A549 (cell line): ENCODE measurements at regions not wholly inside any gene's neighbourhood (a gene's known extent, or its start where the extent isn't known, plus 50 kb on each side); places are given as distances from the start of the nearest gene placed in this dataset.

Source experiments
- ATAC-seq, 2 experiments: fragments of 200-7000 bp in 1 of 2; fragments of >200 bp in 1 of 2; cut with Nextera tagmentation in 1 of 2; cut with Tn5 transposase in 1 of 2; 3 replicates each; pipeline versions ENCODE4 v1.8.0 to v1.9.1; 2018 to 2020; ENCODE audit warnings: mild to moderate bottlenecking in 1 of 2, moderate library complexity in 1 of 2
- CTCF ChIA-PET: fragments of 300-600 bp; sonication (Branson Sonifier 250); formaldehyde crosslinking; extraction: SDS; loops from one replicate; lab custom pipeline; 2021; ENCODE audit warnings: antibody characterized with exemption, inconsistent platforms; lab: Yijun Ruan, JAX
- POLR2A ChIA-PET: fragments of 350-600 bp; formaldehyde crosslinking; extraction: SDS; loops from one replicate; lab custom pipeline; 2021; ENCODE audit warnings: antibody characterized with exemption, inconsistent platforms; lab: Yijun Ruan, JAX
- DNase-seq, 2 experiments: peaks; one replicate each; pipeline versions ENCODE4 v3.0.0 to v3.0.0-alpha.2; 2011 to 2016; ENCODE audit warnings: low read depth in 1 of 2, low spot score in 1 of 2
- FAIRE-seq: peaks from 2 replicates; lab custom pipeline; 2011; peaks lifted over from hg19 to GRCh38; lab: Jason Lieb, UNC
- H3K27ac ChIP-seq, 2 experiments: fragments of >200 bp; sonication (Bioruptor Twin); formaldehyde crosslinking; 3 replicates each; pipeline ENCODE4 v1.5.1; 2016 to 2017
- H3K4me1 ChIP-seq: fragments of >200 bp; sonication (Bioruptor Twin); formaldehyde crosslinking; 3 replicates; pipeline ENCODE4 v1.6.1; 2016
- H3K4me2 ChIP-seq: fragments of >200 bp; sonication (Bioruptor Twin); formaldehyde crosslinking; 3 replicates; pipeline ENCODE4 v1.6.1; 2016
- H3K4me3 ChIP-seq: fragments of >200 bp; sonication (Bioruptor Twin); formaldehyde crosslinking; 3 replicates; pipeline ENCODE4 v1.5.1; 2016
- H3K9me3 ChIP-seq: fragments of >200 bp; sonication (Bioruptor Twin); formaldehyde crosslinking; 3 replicates; pipeline ENCODE4 v1.6.1; 2016
- BHLHE40 ChIP-seq: IDR thresholded peaks from 2 replicates; pipeline ENCODE4 v1.6.1; 2012; ENCODE audit warnings: low read depth, low read length, inconsistent platforms
- CBX2 ChIP-seq: fragments of 200-600 bp; sonication (generic); IDR thresholded peaks from 2 replicates; pipeline ENCODE4 v1.6.1; 2016; ENCODE audit warnings: low read depth, mild to moderate bottlenecking, borderline replicate concordance
- CEBPB ChIP-seq, 2 experiments: fragments of >200 bp in 1 of 2; sonication (Bioruptor Twin) in 1 of 2; formaldehyde crosslinking in 1 of 2; IDR thresholded peaks; 2 replicates each; pipeline ENCODE4 v1.6.1; 2012 to 2016
- CHD2 ChIP-seq: fragments of 150-350 bp; IDR thresholded peaks from 2 replicates; pipeline ENCODE4 v1.6.1; 2014; ENCODE audit warnings: low read length; ENCODE audit not compliant: partially characterized antibody
- ESRRA ChIP-seq: fragments of 150-350 bp; IDR thresholded peaks from 2 replicates; pipeline ENCODE4 v1.6.1; 2014; ENCODE audit warnings: mild to moderate bottlenecking, low read length, borderline replicate concordance
- HOXA7 ChIP-seq: fragments of 250-450 bp; sonication (Bioruptor Pico); IDR thresholded peaks from 2 replicates; pipeline ENCODE4 v1.5.0; 2020; ENCODE audit warnings: mild to moderate bottlenecking, moderate library complexity
- HOXB5 ChIP-seq: fragments of 250-450 bp; sonication (Bioruptor Pico); IDR thresholded peaks from 2 replicates; pipeline ENCODE4 v1.5.0; 2020; ENCODE audit warnings: mild to moderate bottlenecking, moderate library complexity
- JUN ChIP-seq, 2 experiments: fragments of >200 bp; sonication (Bioruptor Twin); formaldehyde crosslinking; IDR thresholded peaks; 2 replicates in 1 of 2; 3 replicates in 1 of 2; pipeline ENCODE4 v1.6.1; 2016 to 2017
- KDM5A ChIP-seq: fragments of 200-600 bp; sonication (generic); IDR thresholded peaks from 2 replicates; pipeline ENCODE4 v1.6.1; 2016; ENCODE audit warnings: antibody characterized with exemption, mild to moderate bottlenecking
- MAFK ChIP-seq: fragments of 450-650 bp; IDR thresholded peaks from 2 replicates; pipeline ENCODE4 v1.6.1; 2014; ENCODE audit not compliant: partially characterized antibody
- MAZ ChIP-seq: fragments of 150-350 bp; IDR thresholded peaks from 2 replicates; pipeline ENCODE4 v1.6.1; 2014; ENCODE audit warnings: antibody characterized with exemption, low read depth, low read length, borderline replicate concordance
- MYC ChIP-seq: IDR thresholded peaks from 2 replicates; pipeline ENCODE4 v1.6.1; 2012; ENCODE audit warnings: mild to moderate bottlenecking, inconsistent platforms, low read length, improper control_type of control experiment, borderline replicate concordance
- POLR2A ChIP-seq: IDR thresholded peaks from 2 replicates; pipeline ENCODE4 v1.6.1; 2012; ENCODE audit warnings: mild to moderate bottlenecking, low read length
- RARB ChIP-seq: fragments of 250-450 bp; sonication (Bioruptor Pico); IDR thresholded peaks from 2 replicates; pipeline ENCODE4 v1.8.0; 2021; ENCODE audit warnings: mild to moderate bottlenecking, moderate library complexity
- RNF2 ChIP-seq: fragments of 200-600 bp; sonication (generic); IDR thresholded peaks from 2 replicates; pipeline ENCODE4 v1.6.1; 2016; ENCODE audit warnings: low read depth, mild to moderate bottlenecking, antibody characterized with exemption, moderate library complexity, borderline replicate concordance
- SREBF2 ChIP-seq: fragments of 450-650 bp; IDR thresholded peaks from 2 replicates; pipeline ENCODE4 v1.6.1; 2014; ENCODE audit warnings: mild to moderate bottlenecking, moderate library complexity
- ZC3H11A ChIP-seq: fragments of 450-650 bp; IDR thresholded peaks from 2 replicates; pipeline ENCODE4 v1.6.1; 2014; ENCODE audit warnings: antibody characterized with exemption, mild to moderate bottlenecking
- ZSCAN20 ChIP-seq: fragments of 250-450 bp; sonication (Bioruptor Pico); IDR thresholded peaks from 2 replicates; pipeline ENCODE4 v1.8.0; 2022; ENCODE audit warnings: mild to moderate bottlenecking, moderate library complexity
- WGBS: methylation state at CpG from one replicate; pipeline ENCODE4 v1.1.6; 2017; ENCODE audit errors: missing lambda C conversion rate; 5-methylcytosine and 5-hydroxymethylcytosine counted together
- TF ChIP-seq, protein P1 (sequence below): fragments of >200 bp; sonication (Bioruptor Twin); formaldehyde crosslinking; IDR thresholded peaks from 3 replicates; pipeline ENCODE4 v1.6.1; 2016
- TF ChIP-seq, protein P2 (sequence below): fragments of >200 bp; sonication (Bioruptor Twin); formaldehyde crosslinking; IDR thresholded peaks from 2 replicates; pipeline ENCODE4 v1.6.1; 2016
- TF ChIP-seq, protein P3 (sequence below): fragments of >200 bp; sonication (Bioruptor Twin); formaldehyde crosslinking; IDR thresholded peaks from 3 replicates; pipeline ENCODE4 v1.5.1; 2016
- TF ChIP-seq, protein P4 (sequence below): fragments of 250-450 bp; sonication (Bioruptor Pico); IDR thresholded peaks from 2 replicates; pipeline ENCODE4 v1.5.0; 2020; ENCODE audit warnings: low read depth, mild to moderate bottlenecking, moderate library complexity
- TF ChIP-seq, protein P5 (sequence below): IDR thresholded peaks from 2 replicates; pipeline ENCODE4 v1.6.1; 2012; ENCODE audit warnings: low read depth, borderline replicate concordance
- TF ChIP-seq, protein P6 (sequence below): fragments of 200-600 bp; sonication (generic); IDR thresholded peaks from 2 replicates; pipeline ENCODE4 v1.6.1; 2016; ENCODE audit warnings: antibody characterized with exemption, mild to moderate bottlenecking, moderate library complexity

DNA sequence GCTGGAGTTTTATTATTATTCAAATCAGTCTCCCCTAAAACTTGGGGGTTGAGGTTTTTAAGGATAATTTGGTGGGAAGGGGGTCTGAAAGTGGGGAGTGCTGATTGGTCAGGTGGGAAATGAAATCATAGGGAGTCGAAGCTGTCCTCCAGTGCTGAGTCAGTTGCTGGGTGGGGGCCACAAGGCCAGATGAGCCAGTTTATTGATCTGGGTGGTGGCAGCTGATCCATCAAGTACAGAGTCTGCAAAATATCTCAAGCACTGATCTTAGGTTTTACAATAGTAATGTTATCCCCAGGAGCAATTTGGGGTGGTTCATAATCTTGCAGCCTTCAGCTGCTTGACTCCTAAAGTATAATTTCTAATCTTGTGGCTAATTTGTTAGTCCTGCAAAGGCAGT, 146.0 kb upstream of the SPACA1 start:
- no peak for FAIRE-seq

DNA sequence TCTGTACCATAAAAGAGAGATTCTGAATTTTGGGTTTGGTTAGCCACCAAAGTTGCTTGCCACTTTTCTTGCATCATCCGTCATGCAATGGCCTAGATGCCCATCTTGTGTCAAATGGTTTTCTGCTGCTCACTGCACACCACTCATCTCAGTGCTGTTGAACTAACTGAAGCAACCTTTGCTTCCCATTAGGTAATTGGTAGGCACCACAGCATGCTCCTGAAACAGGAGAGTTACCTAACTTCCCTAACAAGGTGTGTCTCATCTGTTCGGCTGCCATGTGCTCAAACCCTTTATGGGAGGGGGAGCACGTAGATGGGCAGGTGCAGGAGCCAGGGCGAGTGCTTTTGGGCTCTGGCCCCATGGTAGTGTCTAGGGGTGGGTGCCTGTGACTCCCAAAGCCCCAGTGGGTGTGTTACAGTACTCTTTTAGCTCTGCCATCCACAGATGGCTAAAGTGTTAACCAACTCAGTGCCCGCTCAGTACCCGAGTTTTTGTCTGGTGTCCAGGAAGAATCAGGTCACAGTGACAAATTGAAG, 147.4 kb upstream of the SPACA1 start:
- Histone ChIP-seq H3K4me1 (no peaks in the 10 kb centered on the region), H3K27ac (no peak overlapping the region), H3K4me2 (no peak overlapping the region), H3K9me3 (no peaks in the 10 kb centered on the region), H3K4me3 (no peak overlapping the region)
- POLR2A ChIA-PET: no interaction called here
- CTCF ChIA-PET: no interaction called here
- WGBS: 68% methylated on average over 3 of the region's 6 CpGs
- no peak for DNase-seq
- TF ChIP-seq HOXB5 (CRISPR knock-in tag) (no peak), POLR2A (no peak), MYC (no peak), ZSCAN20 (no peak), KDM5A (no peak), BHLHE40 (no peak), RARB (CRISPR knock-in tag) (no peak), MAZ (no peak), CHD2 (no peak), ESRRA (no peak)
- TF ChIP-seq, protein P1, sequence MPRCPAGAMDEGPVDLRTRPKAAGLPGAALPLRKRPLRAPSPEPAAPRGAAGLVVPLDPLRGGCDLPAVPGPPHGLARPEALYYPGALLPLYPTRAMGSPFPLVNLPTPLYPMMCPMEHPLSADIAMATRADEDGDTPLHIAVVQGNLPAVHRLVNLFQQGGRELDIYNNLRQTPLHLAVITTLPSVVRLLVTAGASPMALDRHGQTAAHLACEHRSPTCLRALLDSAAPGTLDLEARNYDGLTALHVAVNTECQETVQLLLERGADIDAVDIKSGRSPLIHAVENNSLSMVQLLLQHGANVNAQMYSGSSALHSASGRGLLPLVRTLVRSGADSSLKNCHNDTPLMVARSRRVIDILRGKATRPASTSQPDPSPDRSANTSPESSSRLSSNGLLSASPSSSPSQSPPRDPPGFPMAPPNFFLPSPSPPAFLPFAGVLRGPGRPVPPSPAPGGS: no peak
- TF ChIP-seq, protein P2, sequence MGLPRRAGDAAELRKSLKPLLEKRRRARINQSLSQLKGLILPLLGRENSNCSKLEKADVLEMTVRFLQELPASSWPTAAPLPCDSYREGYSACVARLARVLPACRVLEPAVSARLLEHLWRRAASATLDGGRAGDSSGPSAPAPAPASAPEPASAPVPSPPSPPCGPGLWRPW: no peak
- TF ChIP-seq, protein P3, sequence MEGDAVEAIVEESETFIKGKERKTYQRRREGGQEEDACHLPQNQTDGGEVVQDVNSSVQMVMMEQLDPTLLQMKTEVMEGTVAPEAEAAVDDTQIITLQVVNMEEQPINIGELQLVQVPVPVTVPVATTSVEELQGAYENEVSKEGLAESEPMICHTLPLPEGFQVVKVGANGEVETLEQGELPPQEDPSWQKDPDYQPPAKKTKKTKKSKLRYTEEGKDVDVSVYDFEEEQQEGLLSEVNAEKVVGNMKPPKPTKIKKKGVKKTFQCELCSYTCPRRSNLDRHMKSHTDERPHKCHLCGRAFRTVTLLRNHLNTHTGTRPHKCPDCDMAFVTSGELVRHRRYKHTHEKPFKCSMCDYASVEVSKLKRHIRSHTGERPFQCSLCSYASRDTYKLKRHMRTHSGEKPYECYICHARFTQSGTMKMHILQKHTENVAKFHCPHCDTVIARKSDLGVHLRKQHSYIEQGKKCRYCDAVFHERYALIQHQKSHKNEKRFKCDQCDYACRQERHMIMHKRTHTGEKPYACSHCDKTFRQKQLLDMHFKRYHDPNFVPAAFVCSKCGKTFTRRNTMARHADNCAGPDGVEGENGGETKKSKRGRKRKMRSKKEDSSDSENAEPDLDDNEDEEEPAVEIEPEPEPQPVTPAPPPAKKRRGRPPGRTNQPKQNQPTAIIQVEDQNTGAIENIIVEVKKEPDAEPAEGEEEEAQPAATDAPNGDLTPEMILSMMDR: no peak
- TF ChIP-seq, protein P4, sequence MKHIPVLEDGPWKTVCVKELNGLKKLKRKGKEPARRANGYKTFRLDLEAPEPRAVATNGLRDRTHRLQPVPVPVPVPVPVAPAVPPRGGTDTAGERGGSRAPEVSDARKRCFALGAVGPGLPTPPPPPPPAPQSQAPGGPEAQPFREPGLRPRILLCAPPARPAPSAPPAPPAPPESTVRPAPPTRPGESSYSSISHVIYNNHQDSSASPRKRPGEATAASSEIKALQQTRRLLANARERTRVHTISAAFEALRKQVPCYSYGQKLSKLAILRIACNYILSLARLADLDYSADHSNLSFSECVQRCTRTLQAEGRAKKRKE: no peak
- TF ChIP-seq, all 56 proteins: peak for 0
- no peak for FAIRE-seq
- no peak for ATAC-seq

More for the DNA sequence above, 146.0 kb upstream of the SPACA1 start:
- POLR2A ChIA-PET: no interaction called here
- WGBS: 46% methylated on average over 1 of the region's 1 CpG
- DNase-seq (no peak), ATAC-seq (no peak)
- no peaks in the 10 kb centered on the region for H3K9me3 ChIP-seq
- CTCF ChIA-PET: no interaction called here
- H3K27ac ChIP-seq: no peak overlapping the region
- no peak overlapping the region for H3K4me2 ChIP-seq
- TF ChIP-seq, protein P5, sequence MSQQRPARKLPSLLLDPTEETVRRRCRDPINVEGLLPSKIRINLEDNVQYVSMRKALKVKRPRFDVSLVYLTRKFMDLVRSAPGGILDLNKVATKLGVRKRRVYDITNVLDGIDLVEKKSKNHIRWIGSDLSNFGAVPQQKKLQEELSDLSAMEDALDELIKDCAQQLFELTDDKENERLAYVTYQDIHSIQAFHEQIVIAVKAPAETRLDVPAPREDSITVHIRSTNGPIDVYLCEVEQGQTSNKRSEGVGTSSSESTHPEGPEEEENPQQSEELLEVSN: no peak
- TF ChIP-seq RNF2: no peak
- TF ChIP-seq ZC3H11A: no peak
- TF ChIP-seq RARB (CRISPR knock-in tag): no peak
- TF ChIP-seq BHLHE40: no peak
- no peak for TF ChIP-seq MAZ
- no peak for TF ChIP-seq CEBPB (IDR thresholded peaks at IDR 0.05)
- TF ChIP-seq CBX2: no peak
- TF ChIP-seq ESRRA: no peak
- TF ChIP-seq HOXA7 (CRISPR knock-in tag): no peak
- no peak for TF ChIP-seq SREBF2
- no peak for TF ChIP-seq JUN (IDR thresholded peaks at IDR 0.05)
- no peak for TF ChIP-seq MYC
- TF ChIP-seq, protein P6, sequence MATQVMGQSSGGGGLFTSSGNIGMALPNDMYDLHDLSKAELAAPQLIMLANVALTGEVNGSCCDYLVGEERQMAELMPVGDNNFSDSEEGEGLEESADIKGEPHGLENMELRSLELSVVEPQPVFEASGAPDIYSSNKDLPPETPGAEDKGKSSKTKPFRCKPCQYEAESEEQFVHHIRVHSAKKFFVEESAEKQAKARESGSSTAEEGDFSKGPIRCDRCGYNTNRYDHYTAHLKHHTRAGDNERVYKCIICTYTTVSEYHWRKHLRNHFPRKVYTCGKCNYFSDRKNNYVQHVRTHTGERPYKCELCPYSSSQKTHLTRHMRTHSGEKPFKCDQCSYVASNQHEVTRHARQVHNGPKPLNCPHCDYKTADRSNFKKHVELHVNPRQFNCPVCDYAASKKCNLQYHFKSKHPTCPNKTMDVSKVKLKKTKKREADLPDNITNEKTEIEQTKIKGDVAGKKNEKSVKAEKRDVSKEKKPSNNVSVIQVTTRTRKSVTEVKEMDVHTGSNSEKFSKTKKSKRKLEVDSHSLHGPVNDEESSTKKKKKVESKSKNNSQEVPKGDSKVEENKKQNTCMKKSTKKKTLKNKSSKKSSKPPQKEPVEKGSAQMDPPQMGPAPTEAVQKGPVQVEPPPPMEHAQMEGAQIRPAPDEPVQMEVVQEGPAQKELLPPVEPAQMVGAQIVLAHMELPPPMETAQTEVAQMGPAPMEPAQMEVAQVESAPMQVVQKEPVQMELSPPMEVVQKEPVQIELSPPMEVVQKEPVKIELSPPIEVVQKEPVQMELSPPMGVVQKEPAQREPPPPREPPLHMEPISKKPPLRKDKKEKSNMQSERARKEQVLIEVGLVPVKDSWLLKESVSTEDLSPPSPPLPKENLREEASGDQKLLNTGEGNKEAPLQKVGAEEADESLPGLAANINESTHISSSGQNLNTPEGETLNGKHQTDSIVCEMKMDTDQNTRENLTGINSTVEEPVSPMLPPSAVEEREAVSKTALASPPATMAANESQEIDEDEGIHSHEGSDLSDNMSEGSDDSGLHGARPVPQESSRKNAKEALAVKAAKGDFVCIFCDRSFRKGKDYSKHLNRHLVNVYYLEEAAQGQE: no peak
- TF ChIP-seq MAFK: no peak
- H3K4me3 ChIP-seq: no peak overlapping the region
- H3K4me1 ChIP-seq: no peaks in the 10 kb centered on the region
